GM19023 (cell line): ENCODE measurements at regions not wholly inside any gene's neighbourhood (a gene's known extent, or its start where the extent isn't known, plus 50 kb on each side); places are given as distances from the start of the nearest gene placed in this dataset.

ENCODE experiments used
- ATAC-seq: cut with Tn5 transposase; IDR thresholded peaks from one replicate; pipeline ENCODE4 v1.9.1; 2021; ENCODE audit warnings: mild to moderate bottlenecking, moderate library complexity; ENCODE audit not compliant: unreplicated experiment

DNA sequence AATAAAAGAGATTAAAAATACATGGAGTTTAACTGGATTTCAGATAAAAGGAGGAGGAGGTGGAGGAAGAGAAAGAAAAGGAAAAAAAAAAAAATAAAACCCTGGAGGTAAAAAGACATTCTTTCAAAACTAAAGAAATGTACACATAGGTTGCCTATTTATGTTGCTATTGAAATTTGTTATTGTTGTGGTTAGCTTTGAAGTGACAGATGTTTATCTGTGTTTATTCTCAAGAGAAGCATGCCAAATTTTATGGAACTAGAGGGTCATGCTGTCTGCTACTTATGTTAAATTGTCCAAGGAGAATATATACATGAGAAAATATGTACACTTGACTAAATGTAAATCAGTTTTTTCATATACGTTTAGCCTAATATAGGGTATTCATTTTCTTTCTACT is 653.2 kb downstream of the DCDC2C start:
- ATAC-seq = no peak

- ATAC-seq = no peak
These were observed 653.7 kb downstream of the DCDC2C start for GRCh38 chr2:4357121-4357520.

DNA sequence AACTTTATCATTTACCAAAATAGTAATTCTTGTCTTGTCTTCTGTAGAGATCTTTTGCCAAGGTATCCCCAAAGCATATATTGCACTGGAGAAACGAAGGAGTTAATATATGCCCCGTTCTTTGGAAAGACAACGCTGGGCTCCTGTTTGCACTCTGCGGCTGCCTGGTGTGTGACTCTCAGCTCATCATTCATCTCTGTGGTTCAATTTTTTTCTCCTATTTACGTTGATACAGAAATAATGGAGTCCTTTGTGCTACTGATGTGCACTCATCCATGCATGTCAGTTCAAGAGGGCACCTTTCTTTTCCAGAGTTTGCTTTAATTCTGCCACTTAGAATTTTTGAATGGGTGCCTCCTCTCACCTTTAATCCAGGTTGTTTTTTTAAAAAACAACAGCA is 655.5 kb downstream of the DCDC2C start:
- ATAC-seq = no peak

- ATAC-seq = no peak
These were observed 665.5 kb downstream of the DCDC2C start for GRCh38 chr2:4368907-4369306.

GRCh38 chr2:4369826-4370419 is 666.5 kb downstream of the DCDC2C start:
- ATAC-seq = no peak

GRCh38 chr2:4370422-4371090 is 667.2 kb downstream of the DCDC2C start:
- no peak for ATAC-seq

- no peak for ATAC-seq
These were observed 677.7 kb downstream of the DCDC2C start for GRCh38 chr2:4381049-4381448.

GRCh38 chr2:4381773-4382172 is 678.4 kb downstream of the DCDC2C start:
- no peak for ATAC-seq

DNA sequence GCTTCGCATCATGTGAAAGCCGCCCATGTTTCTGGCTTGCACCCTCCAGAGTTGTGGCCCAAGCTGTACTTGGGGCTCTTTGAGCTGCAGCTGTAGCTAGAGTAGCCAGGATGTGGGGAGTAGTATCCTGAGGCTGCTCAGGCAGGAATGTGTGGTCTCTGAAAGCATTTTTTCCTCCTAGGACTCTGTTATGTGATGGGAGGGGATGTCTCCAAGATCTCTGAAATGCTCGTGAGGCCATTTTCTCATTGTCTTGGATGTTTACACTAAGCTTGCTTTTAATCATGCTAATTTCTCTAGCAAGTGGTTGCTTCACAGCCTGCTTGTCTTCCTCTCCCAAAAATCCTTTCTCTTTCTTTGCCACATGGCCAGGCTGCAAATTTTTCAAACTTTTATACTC is 687.6 kb downstream of the DCDC2C start:
- ATAC-seq = no peak

- no peak for ATAC-seq
These were observed 701.0 kb downstream of the DCDC2C start for GRCh38 chr2:4404363-4404762.

DNA sequence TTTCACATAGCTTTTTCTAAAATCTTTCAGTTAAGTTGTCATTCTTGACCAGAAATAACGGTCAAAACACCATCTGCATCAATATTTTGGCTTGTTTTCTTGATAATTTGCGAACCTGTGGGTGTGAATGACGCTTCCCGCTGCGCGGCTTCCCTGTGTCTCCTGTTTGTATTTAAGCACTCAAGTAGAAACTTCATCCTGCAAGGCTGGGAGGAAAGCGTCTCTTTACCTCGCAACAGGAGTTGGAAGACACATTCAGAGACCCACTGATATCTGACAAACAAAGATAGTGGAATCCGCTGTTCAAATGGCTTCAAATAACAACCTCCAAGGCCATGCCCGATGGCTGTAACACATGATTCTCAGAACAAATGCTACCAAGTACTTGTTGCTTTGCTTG is 704.9 kb downstream of the DCDC2C start:
- ATAC-seq = no peak

DNA sequence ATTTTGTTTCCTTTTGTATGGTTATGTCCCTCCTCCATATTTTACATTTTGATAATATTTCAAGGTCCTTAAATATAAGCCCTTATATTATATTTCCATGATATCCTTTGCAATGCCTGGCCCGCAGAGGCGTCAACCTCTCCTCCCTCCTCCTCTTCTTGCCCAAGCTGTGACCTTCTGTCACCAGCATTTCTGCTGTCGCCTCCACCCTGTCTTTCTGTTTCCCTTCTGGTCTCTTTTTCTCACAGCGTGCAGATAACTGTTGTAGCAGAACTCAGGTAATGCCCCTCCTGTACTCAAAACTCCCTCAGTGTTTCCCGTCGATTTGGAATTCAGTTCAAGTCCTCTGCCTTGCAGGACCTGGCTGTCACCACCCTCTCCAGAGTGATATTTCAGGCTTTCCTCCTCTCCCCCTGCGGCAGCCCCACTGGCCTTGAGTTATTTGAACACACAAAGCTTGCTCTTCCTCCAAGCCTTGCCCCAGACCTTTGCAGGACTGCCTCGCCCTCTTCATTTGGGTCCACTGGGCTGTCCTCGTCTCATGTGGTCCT is 709.3 kb downstream of the DCDC2C start:
- no peak for ATAC-seq

- no peak for ATAC-seq
These were observed 711.8 kb downstream of the DCDC2C start for GRCh38 chr2:4415171-4415570.

- ATAC-seq = no peak
These were observed 712.5 kb downstream of the DCDC2C start for GRCh38 chr2:4415810-4416413.

GRCh38 chr2:4416431-4416830 is 713.1 kb downstream of the DCDC2C start:
- no peak for ATAC-seq

GRCh38 chr2:4417771-4418170 is 714.4 kb downstream of the DCDC2C start:
- ATAC-seq = no peak

- no peak for ATAC-seq
These were observed 716.7 kb downstream of the DCDC2C start for GRCh38 chr2:4420032-4420431.

DNA sequence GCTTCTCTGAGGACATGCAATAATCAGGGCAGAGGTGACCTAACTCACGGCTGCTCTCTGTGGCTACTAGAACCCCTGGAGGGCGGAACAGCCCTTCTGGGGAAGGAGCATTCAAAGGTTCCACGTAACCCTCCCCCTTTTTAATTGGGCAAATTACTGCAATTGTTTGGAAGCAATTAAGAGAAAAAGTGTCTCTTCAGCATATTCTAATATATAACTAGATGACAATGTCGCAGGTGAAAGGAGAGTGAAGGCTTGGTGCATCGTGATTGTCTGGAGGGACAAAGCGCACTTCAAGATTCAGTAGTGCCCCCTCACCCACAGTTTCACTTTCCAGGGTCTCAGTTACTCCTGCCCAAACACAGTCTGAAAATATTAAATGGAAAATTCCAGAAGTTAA is 720.8 kb downstream of the DCDC2C start:
- no peak for ATAC-seq

GRCh38 chr2:4427083-4427482 is 723.7 kb downstream of the DCDC2C start:
- no peak for ATAC-seq

- ATAC-seq = no peak
These were observed 742.4 kb downstream of the DCDC2C start for GRCh38 chr2:4445821-4446220.

GRCh38 chr2:4454907-4455306 is 751.5 kb downstream of the DCDC2C start:
- no peak for ATAC-seq

GRCh38 chr2:4455486-4456155 is 752.2 kb downstream of the DCDC2C start:
- no peak for ATAC-seq
